GM12873 (cell line): ENCODE measurements at regions not wholly inside any gene's neighbourhood (a gene's known extent, or its start where the extent isn't known, plus 50 kb on each side); places are given as distances from the start of the nearest gene placed in this dataset.

Experiments used
- CTCF ChIP-seq: IDR thresholded peaks from 2 replicates; pipeline ENCODE4 v1.5.1; 2012; ENCODE audit warnings: low read depth, mild to moderate bottlenecking, moderate library complexity, low read length, control low read depth; ENCODE audit not compliant: insufficient read depth; ENCODE audit errors: missing control alignments

GRCh38 chr6:104017410-104018381, 842.0 kb downstream of the HACE1 start:
- TF ChIP-seq CTCF: no peak

- TF ChIP-seq CTCF: no peak
Observed at GRCh38 chr6:104014163-104014959, 845.4 kb downstream of the HACE1 start.

- TF ChIP-seq CTCF: no peak
Observed at GRCh38 chr6:104013312-104013971, 846.3 kb downstream of the HACE1 start.

- TF ChIP-seq CTCF: no peak
Observed at GRCh38 chr6:104010897-104011296, 848.8 kb downstream of the HACE1 start.

GRCh38 chr6:104003803-104004516, 855.8 kb downstream of the HACE1 start:
- TF ChIP-seq CTCF: no peak

- TF ChIP-seq CTCF: no peak
Observed at GRCh38 chr6:103995571-103995970, 864.1 kb downstream of the HACE1 start.
